HL-60 (cell line): ENCODE measurements at regions not wholly inside any gene's neighbourhood (a gene's known extent, or its start where the extent isn't known, plus 50 kb on each side); places are given as distances from the start of the nearest gene placed in this dataset.

Source experiments
- CTCF ChIP-seq: IDR thresholded peaks from one replicate; pipeline ENCODE4 v1.5.1; 2011; ENCODE audit warnings: low read length, control low read depth, inconsistent platforms; ENCODE audit not compliant: insufficient read depth
- REST ChIP-seq: IDR thresholded peaks from 2 replicates; pipeline ENCODE4 v1.6.1; 2012; ENCODE audit warnings: low read depth; ENCODE audit not compliant: insufficient replicate concordance

- TF ChIP-seq CTCF (no peak), REST (no peak)
Measured at GRCh38 chr4:110365761-110366160, 110.2 kb upstream of the ENPEP start.
